ENCODE measurements at regions not wholly inside any gene's neighbourhood (a gene's known extent, or its start where the extent isn't known, plus 50 kb on each side); places are given as distances from the start of the nearest gene placed in this dataset.

DNA sequence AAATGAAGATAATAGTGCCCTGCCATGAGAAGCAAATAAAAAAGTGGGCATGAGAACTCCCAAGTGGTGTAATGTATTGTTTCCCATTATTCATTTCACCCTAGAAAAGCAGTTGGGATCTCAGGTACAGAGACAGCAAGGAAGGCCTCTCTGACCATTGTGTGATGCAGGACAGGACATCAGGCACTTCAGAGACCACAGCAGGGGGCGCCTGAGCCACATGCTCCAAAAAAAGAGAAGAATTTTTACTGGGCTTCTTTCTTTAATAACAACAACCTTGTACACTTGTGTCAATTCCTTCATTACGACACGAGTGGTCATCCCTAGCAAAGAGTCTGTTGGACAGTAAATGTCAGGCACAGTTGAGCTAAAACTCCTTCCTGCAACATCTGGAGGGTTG, 533.3 kb downstream of the OMA1 start:
- Histone ChIP-seq H3K27ac (ENCODE audit: low read depth, low read length) (no peak overlapping the region), H3K27me3 (ENCODE audit: control insufficient read depth in 5 of 5, insufficient read depth in 4 of 5, low read length in 5 of 5) (peaks cover 0 to 3% (median 0%) of the 10 kb centered on the region in 5 donors), H3K9ac (ENCODE audit: low read length in 5 of 5) (no peak overlapping the region), H3K4me1 (ENCODE audit: control insufficient read depth in 5 of 5, insufficient read depth in 5 of 5, low read length in 5 of 5) (no peaks in the 10 kb centered on the region), H3K4me3 (ENCODE audit: low read depth in 1 of 5, low read length in 5 of 5) (no peak overlapping the region), H3K36me3 (ENCODE audit: control insufficient read depth in 5 of 5, insufficient read depth in 5 of 5, low read length in 5 of 5) (no peaks in the 10 kb centered on the region), H3K9me3 (ENCODE audit: control insufficient read depth in 5 of 5, low read length in 5 of 5) (no peaks in the 10 kb centered on the region)

DNA sequence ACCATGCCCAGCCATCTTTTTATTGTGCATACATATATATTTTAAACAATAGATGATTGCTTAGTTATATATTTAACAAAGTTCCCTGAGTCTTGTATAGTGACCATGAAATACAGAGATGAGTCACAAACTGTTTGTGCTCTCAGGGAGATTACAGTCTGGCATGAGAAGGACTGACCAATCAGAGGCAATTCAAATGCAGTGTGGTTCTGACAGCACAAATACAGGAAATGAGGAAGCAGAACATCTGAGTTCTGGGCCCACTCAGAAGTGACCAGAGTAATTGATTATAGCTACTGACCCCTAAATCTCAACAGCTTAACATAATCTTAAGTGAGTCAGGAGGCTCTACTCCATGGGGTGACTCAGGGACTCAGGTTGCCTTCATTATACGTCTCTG, 534.5 kb downstream of the OMA1 start:
- no peak overlapping the region for H3K4me3 ChIP-seq (ENCODE audit: low read depth in 1 of 5, low read length in 5 of 5)

DNA sequence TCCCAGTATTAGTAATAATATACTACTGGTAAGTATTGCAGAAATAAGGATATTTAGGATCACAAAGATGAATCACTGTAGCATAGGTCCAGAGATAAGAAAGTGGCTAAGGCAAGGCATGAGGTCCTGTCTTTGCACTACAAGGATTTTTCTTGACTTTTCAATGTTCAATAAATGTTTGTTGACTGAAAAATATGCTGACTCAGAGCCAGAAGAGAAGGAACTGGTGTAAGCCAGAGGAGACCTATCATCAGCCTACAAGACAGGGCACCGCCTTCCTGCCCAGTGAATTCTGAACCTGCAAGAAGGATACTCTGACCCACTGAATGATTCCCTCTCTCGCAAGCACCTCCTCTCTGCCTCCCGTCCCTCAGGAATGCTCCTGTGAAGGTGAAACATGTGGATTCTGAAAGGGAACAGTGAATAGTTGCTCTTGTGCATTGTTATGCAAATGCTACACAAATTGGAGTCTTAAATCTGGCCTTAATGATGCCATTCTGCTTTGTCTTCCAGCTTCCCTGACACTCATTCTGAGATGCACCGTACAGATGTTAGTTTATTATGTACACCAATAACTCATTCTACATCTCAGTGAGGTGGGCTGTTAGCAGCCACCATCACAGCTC, 540.0 kb downstream of the OMA1 start:
- Histone ChIP-seq H3K9me3 (ENCODE audit: control insufficient read depth in 5 of 5, low read length in 5 of 5) (no peaks in the 10 kb centered on the region), H3K36me3 (ENCODE audit: control insufficient read depth in 5 of 5, insufficient read depth in 5 of 5, low read length in 5 of 5) (no peaks in the 10 kb centered on the region), H3K27me3 (ENCODE audit: control insufficient read depth in 5 of 5, insufficient read depth in 4 of 5, low read length in 5 of 5) (no peaks in the 10 kb centered on the region), H3K4me3 (ENCODE audit: low read depth in 1 of 5, low read length in 5 of 5) (no peak overlapping the region), H3K4me1 (ENCODE audit: control insufficient read depth in 5 of 5, insufficient read depth in 5 of 5, low read length in 5 of 5) (no peaks in the 10 kb centered on the region), H3K9ac (ENCODE audit: low read length in 5 of 5) (no peak overlapping the region), H3K27ac (ENCODE audit: low read depth, low read length) (no peak overlapping the region)

More for the DNA sequence above, 534.5 kb downstream of the OMA1 start:
- no peak overlapping the region for H3K27ac ChIP-seq (ENCODE audit: low read depth, low read length)
- H3K27me3 ChIP-seq (ENCODE audit: control insufficient read depth in 5 of 5, insufficient read depth in 4 of 5, low read length in 5 of 5): no peaks in the 10 kb centered on the region
- H3K9ac ChIP-seq (ENCODE audit: low read length in 5 of 5): no peak overlapping the region
- H3K4me1 ChIP-seq (ENCODE audit: control insufficient read depth in 5 of 5, insufficient read depth in 5 of 5, low read length in 5 of 5): no peaks in the 10 kb centered on the region
- H3K36me3 ChIP-seq (ENCODE audit: control insufficient read depth in 5 of 5, insufficient read depth in 5 of 5, low read length in 5 of 5): no peaks in the 10 kb centered on the region
- no peaks in the 10 kb centered on the region for H3K9me3 ChIP-seq (ENCODE audit: control insufficient read depth in 5 of 5, low read length in 5 of 5)

DNA sequence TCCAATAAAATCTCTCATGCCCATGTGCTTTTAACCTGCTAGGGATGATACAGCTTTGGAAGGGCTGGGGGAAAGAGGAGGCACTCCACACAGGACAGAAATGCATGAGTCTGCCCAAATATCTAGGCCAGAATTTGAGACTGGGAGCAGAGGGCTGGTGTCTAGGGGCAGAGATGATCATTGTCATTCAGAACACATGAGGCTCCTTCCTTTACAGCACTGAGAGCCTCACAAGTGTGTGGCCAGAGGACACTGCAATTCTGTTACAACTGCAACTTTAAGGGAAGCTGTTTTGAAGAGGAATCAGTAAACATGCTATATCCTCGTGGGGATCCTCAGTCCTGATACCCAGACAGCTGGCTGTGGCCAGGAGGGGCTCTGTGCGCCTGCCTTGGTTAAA, 541.3 kb downstream of the OMA1 start:
- Histone ChIP-seq H3K4me1 (ENCODE audit: control insufficient read depth in 5 of 5, insufficient read depth in 5 of 5, low read length in 5 of 5) (no peaks in the 10 kb centered on the region), H3K4me3 (ENCODE audit: low read depth in 1 of 5, low read length in 5 of 5) (no peak overlapping the region), H3K9me3 (ENCODE audit: control insufficient read depth in 5 of 5, low read length in 5 of 5) (no peaks in the 10 kb centered on the region), H3K27me3 (ENCODE audit: control insufficient read depth in 5 of 5, insufficient read depth in 4 of 5, low read length in 5 of 5) (no peaks in the 10 kb centered on the region), H3K27ac (ENCODE audit: low read depth, low read length) (no peak overlapping the region), H3K9ac (ENCODE audit: low read length in 5 of 5) (no peak overlapping the region), H3K36me3 (ENCODE audit: control insufficient read depth in 5 of 5, insufficient read depth in 5 of 5, low read length in 5 of 5) (no peaks in the 10 kb centered on the region)

DNA sequence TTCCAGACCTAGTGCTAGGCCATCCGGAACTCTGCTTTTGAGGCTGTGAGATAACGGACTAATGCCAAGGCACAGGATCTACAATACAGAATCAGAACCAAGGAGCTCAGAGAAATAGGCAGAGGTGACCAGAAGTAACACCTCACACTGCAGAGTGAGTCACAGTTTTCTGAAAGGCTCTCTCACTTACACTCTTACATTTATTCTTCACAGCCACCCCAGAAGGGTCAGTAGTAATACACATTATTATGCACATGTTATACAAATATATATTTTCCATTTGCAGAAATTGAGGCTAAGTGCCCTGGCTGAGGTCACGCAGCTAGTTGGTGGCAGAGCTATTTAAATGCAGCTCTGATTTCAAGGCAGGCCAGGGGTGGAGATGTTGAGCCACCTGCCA, 542.5 kb downstream of the OMA1 start:
- Histone ChIP-seq H3K9me3 (ENCODE audit: control insufficient read depth in 5 of 5, low read length in 5 of 5) (no peaks in the 10 kb centered on the region), H3K27me3 (ENCODE audit: control insufficient read depth in 5 of 5, insufficient read depth in 4 of 5, low read length in 5 of 5) (no peaks in the 10 kb centered on the region), H3K27ac (ENCODE audit: low read depth, low read length) (no peak overlapping the region), H3K36me3 (ENCODE audit: control insufficient read depth in 5 of 5, insufficient read depth in 5 of 5, low read length in 5 of 5) (no peaks in the 10 kb centered on the region), H3K4me1 (ENCODE audit: control insufficient read depth in 5 of 5, insufficient read depth in 5 of 5, low read length in 5 of 5) (no peaks in the 10 kb centered on the region), H3K4me3 (ENCODE audit: low read depth in 1 of 5, low read length in 5 of 5) (no peak overlapping the region), H3K9ac (ENCODE audit: low read length in 5 of 5) (no peak overlapping the region)

DNA sequence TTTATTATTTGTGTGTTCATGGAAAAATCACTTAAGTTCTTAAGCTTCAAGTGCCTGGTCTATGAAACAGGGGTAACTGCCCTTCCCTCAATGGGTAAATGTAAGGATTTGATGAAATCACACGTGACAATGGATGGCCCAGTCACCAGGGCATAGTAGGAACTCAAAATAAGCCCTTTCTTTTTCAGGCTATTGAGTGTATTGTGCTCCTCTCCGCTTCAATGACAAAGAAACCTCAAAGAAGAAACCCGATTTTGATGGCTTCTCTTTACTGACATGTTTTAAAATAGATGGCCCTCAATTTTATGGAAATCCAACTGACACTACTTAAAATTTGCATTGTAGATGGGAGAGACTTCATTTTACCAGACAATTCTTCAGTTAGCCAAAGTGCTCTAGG, 543.5 kb downstream of the OMA1 start:
- Histone ChIP-seq H3K36me3 (ENCODE audit: control insufficient read depth in 5 of 5, insufficient read depth in 5 of 5, low read length in 5 of 5) (no peaks in the 10 kb centered on the region), H3K27me3 (ENCODE audit: control insufficient read depth in 5 of 5, insufficient read depth in 4 of 5, low read length in 5 of 5) (no peaks in the 10 kb centered on the region), H3K4me3 (ENCODE audit: low read depth in 1 of 5, low read length in 5 of 5) (no peak overlapping the region), H3K9ac (ENCODE audit: low read length in 5 of 5) (no peak overlapping the region), H3K9me3 (ENCODE audit: control insufficient read depth in 5 of 5, low read length in 5 of 5) (peaks cover 0 to under 1% (median 0%) of the 10 kb centered on the region in 5 donors), H3K27ac (ENCODE audit: low read depth, low read length) (no peak overlapping the region), H3K4me1 (ENCODE audit: control insufficient read depth in 5 of 5, insufficient read depth in 5 of 5, low read length in 5 of 5) (no peaks in the 10 kb centered on the region)

DNA sequence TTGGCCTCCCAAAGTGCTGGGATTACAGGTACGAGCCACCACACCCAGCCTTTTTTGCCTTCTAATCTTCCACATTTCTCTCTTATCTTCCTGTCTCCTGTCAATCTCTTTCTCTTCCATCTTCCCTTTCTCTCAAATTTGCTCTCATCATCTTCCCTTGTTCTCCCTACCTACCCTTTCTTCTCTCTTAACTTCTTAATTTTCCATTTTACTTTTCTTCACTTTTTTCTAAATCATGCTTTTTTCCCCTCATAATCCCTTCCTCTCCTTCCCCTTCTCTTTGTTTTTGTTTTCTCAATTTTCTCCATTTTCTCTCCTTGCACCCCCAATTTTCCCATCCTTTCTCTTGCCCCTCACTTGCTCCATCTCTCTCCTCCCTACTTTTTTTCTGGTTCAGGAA, 545.7 kb downstream of the OMA1 start:
- Histone ChIP-seq H3K4me1 (ENCODE audit: control insufficient read depth in 5 of 5, insufficient read depth in 5 of 5, low read length in 5 of 5) (no peaks in the 10 kb centered on the region), H3K9me3 (ENCODE audit: control insufficient read depth in 5 of 5, low read length in 5 of 5) (peaks cover 0 to 15% (median 0%) of the 10 kb centered on the region in 5 donors), H3K4me3 (ENCODE audit: low read depth in 1 of 5, low read length in 5 of 5) (no peak overlapping the region), H3K36me3 (ENCODE audit: control insufficient read depth in 5 of 5, insufficient read depth in 5 of 5, low read length in 5 of 5) (no peaks in the 10 kb centered on the region), H3K27ac (ENCODE audit: low read depth, low read length) (no peak overlapping the region), H3K9ac (ENCODE audit: low read length in 5 of 5) (no peak overlapping the region), H3K27me3 (ENCODE audit: control insufficient read depth in 5 of 5, insufficient read depth in 4 of 5, low read length in 5 of 5) (no peaks in the 10 kb centered on the region)

DNA sequence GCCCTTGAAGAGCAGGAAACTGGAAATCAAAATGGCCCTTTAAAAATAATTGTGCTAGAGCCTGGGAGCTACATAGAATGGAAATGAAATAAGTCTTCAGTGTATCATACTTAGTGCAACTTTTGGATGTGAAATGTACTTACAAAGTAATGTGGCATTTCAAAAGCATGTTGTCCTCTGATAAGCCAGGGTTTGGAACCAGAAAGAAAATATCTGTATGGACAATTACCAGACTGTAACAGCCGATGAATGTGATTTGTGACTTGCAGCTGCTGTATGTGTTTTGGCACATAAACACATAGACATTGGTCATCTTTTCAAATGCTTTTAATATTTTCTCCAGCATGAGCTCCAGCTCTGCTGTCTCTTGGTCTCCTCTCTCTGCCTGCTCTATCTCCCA, 546.4 kb downstream of the OMA1 start:
- Histone ChIP-seq H3K36me3 (ENCODE audit: control insufficient read depth in 5 of 5, insufficient read depth in 5 of 5, low read length in 5 of 5) (no peaks in the 10 kb centered on the region), H3K4me1 (ENCODE audit: control insufficient read depth in 5 of 5, insufficient read depth in 5 of 5, low read length in 5 of 5) (no peaks in the 10 kb centered on the region), H3K27me3 (ENCODE audit: control insufficient read depth in 5 of 5, insufficient read depth in 4 of 5, low read length in 5 of 5) (no peaks in the 10 kb centered on the region), H3K27ac (ENCODE audit: low read depth, low read length) (no peak overlapping the region), H3K9me3 (ENCODE audit: control insufficient read depth in 5 of 5, low read length in 5 of 5) (peaks cover 0 to 15% (median 0%) of the 10 kb centered on the region in 5 donors), H3K4me3 (ENCODE audit: low read depth in 1 of 5, low read length in 5 of 5) (no peak overlapping the region), H3K9ac (ENCODE audit: low read length in 5 of 5) (no peak overlapping the region)

DNA sequence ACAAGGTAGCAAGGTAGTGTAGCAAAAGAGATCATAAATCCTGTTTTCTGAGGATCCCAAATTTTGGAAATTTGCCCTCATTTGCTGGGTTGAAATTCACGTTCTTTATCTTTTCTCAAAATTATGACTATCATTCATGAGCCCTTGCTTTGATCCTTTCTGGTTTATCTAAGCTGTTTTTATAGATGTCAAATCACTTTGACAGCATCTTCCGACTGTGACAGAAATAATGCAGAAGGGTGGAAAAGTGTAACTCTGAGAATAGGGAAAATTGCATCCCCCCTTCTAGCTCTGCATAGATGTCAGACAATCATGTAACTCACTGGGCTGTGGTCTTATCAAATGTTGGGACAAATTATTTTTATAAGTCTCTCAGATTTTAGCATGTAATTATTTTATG, 550.1 kb downstream of the OMA1 start:
- Histone ChIP-seq H3K27ac (ENCODE audit: low read depth, low read length) (no peak overlapping the region), H3K4me3 (ENCODE audit: low read depth in 1 of 5, low read length in 5 of 5) (no peak overlapping the region), H3K4me1 (ENCODE audit: control insufficient read depth in 5 of 5, insufficient read depth in 5 of 5, low read length in 5 of 5) (no peaks in the 10 kb centered on the region), H3K9me3 (ENCODE audit: control insufficient read depth in 5 of 5, low read length in 5 of 5) (peaks cover 0 to 15% (median 0%) of the 10 kb centered on the region in 5 donors), H3K36me3 (ENCODE audit: control insufficient read depth in 5 of 5, insufficient read depth in 5 of 5, low read length in 5 of 5) (no peaks in the 10 kb centered on the region), H3K27me3 (ENCODE audit: control insufficient read depth in 5 of 5, insufficient read depth in 4 of 5, low read length in 5 of 5) (no peaks in the 10 kb centered on the region), H3K9ac (ENCODE audit: low read length in 5 of 5) (no peak overlapping the region)

DNA sequence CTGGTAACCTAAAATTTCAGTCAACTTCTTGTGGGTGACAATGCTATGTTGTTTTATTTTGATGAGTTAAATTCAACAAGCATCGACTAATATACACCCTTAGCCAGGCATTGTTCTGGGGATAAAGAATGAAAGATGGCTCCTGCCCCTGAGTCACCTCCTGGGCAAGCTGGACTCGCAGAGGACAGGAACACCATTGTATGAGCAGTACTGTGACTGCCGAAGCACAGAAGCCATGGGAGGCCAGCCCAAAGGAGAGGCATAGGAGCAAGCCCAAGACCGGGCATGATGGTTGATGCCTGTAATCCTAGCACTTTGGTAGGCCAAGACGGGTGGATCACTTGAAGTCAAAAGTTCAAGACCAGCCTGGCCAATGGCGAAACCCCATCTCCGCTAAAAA, 555.2 kb downstream of the OMA1 start:
- no peak overlapping the region for H3K4me3 ChIP-seq (ENCODE audit: low read depth in 1 of 5, low read length in 5 of 5)
- H3K9ac ChIP-seq (ENCODE audit: low read length in 5 of 5): no peak overlapping the region
- H3K9me3 ChIP-seq (ENCODE audit: control insufficient read depth in 5 of 5, low read length in 5 of 5): no peaks in the 10 kb centered on the region
- H3K4me1 ChIP-seq (ENCODE audit: control insufficient read depth in 5 of 5, insufficient read depth in 5 of 5, low read length in 5 of 5): no peaks in the 10 kb centered on the region
- H3K27ac ChIP-seq (ENCODE audit: low read depth, low read length): no peak overlapping the region
- H3K36me3 ChIP-seq (ENCODE audit: control insufficient read depth in 5 of 5, insufficient read depth in 5 of 5, low read length in 5 of 5): no peaks in the 10 kb centered on the region
- H3K27me3 ChIP-seq (ENCODE audit: control insufficient read depth in 5 of 5, insufficient read depth in 4 of 5, low read length in 5 of 5): peaks cover 0 to 3% (median 0%) of the 10 kb centered on the region in 5 donors

DNA sequence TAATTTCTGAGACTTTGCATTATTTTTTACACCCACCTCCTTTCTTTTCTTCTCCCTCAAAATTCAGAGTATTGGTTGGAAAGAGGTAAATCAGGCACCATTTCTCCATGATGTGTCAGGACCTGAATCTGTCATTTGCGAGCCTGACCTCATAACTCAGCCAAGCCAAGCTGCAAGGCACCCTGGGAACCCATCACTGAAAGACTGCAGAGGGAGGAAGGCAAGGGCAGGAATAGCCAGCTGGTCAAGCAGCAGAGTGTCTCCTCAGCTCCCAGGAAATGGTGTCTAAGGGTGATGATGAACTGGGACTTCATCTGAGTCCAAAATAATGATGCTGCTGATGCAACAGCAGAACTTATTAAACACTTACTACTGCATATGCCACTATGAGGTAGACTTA, 556.6 kb downstream of the OMA1 start:
- Histone ChIP-seq H3K36me3 (ENCODE audit: control insufficient read depth in 5 of 5, insufficient read depth in 5 of 5, low read length in 5 of 5) (no peaks in the 10 kb centered on the region), H3K27ac (ENCODE audit: low read depth, low read length) (no peak overlapping the region)

More for the DNA sequence above, 556.6 kb downstream of the OMA1 start:
- Histone ChIP-seq H3K9me3 (ENCODE audit: control insufficient read depth in 5 of 5, low read length in 5 of 5) (no peaks in the 10 kb centered on the region), H3K27me3 (ENCODE audit: control insufficient read depth in 5 of 5, insufficient read depth in 4 of 5, low read length in 5 of 5) (peaks cover 0 to 3% (median 0%) of the 10 kb centered on the region in 5 donors), H3K9ac (ENCODE audit: low read length in 5 of 5) (no peak overlapping the region), H3K4me1 (ENCODE audit: control insufficient read depth in 5 of 5, insufficient read depth in 5 of 5, low read length in 5 of 5) (no peaks in the 10 kb centered on the region), H3K4me3 (ENCODE audit: low read depth in 1 of 5, low read length in 5 of 5) (no peak overlapping the region)

Measured in subcutaneous abdominal adipose tissue (tissue), 5 donors.